GM19463 (cell line): ENCODE measurements at regions not wholly inside any gene's neighbourhood (a gene's known extent, or its start where the extent isn't known, plus 50 kb on each side); places are given as distances from the start of the nearest gene placed in this dataset.

Experiments
- ATAC-seq: cut with Tn5 transposase; IDR thresholded peaks from one replicate; pipeline ENCODE4 v1.9.1; 2021; ENCODE audit warnings: mild to moderate bottlenecking, moderate library complexity; ENCODE audit not compliant: unreplicated experiment

DNA sequence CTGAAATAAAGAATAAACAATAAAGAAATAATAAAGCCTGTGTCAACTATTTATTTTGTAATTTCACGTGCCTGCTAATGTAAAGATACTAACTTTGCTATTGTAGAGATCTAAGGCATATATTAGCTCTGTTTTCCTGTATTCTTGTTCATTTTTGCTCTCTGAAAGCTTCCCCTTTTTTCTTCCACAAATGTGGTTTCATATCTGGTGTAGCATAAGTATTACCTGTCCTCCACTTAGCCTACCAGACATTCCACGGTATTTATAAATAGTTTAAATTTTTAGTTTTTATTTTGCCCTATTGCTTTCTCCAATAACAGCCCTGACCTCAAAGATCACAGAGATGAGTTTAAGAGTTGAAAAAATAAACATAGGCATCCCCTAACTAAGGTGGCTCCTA lies 92.6 kb upstream of the ATP2B1 start:
- no peak for ATAC-seq

DNA sequence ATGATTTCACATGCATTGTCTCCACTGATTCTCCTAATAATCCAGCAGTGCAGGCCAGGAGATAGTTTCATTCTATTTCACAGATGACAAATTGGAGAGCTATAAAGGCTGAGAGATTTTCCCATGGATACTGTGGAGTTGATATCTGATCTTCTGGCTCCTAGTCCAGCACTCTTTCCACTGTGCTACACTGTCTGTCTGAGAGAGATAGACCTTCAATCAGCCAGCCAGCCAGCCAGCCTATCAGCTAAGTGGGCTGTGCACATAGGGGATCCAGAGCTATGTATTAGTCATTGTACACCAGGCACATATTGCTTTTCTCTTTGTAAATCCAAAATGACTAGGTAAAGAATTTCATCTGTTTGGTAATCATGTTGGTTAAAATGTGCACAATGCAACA lies 91.8 kb upstream of the ATP2B1 start:
- ATAC-seq = no peak

DNA sequence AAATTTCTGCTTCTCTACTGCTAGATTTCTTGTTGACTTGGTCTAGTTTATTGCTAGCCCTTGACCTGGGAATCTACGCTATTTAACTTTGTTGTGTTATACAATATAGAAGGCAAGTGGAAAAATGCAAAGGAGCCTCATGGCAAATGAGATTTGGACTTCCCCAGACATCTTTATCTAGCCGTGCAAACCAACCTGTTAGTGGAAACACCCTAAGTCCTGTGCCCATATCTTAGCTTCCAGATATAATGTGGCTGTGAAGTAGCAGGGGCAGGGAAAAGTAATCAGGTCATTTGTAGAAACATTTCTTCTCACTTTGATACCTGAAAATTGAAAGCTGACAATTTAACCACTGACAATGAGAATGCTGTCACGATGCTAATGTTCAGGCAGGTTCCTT lies 90.7 kb upstream of the ATP2B1 start:
- ATAC-seq = no peak

DNA sequence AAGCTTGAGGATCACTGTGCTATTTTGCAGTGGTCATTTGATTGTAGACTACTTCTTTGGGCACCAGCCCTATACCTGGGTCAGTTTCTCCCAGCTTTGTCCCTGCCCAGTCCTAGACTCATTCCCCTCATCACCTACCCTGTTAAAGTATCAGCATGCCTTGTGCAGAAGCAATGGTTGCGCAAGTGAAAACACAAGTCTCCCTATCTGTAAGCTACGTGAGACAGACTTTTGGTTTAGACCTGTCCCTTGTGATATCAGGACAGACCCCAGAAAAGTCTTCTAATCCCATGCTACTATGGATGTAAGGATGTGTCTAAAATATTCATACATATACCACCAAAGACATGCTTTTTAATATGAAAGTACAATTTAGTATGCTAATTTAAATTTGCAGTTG lies 88.8 kb upstream of the ATP2B1 start:
- ATAC-seq = no peak

DNA sequence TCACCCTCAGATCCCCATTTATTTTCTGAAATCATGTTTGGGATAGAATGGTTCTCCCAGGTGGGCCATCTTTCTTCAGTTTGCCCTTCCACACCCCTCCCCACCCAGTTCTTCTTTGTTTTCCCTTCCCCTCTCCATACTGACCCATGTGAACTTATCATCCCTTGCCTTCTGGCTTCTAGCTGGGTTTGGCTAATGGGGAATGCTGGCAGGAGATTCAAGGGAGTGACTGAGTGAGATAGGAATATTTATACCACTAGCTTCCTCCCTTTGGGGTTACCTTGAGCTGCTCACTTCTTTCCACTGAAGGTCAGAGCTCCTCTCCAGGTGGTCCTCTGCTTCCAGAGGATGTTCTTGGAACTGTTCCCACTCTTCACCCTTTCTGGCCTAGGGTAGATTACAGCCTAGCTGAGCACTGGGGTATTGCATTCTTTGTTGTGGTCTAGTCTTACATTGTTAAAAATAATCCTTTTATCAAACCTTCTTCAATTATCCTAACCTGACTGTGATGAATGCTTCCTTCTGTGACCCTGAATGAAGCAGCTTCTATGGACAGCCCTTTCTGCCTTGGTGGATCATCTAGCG lies 88.3 kb upstream of the ATP2B1 start:
- no peak for ATAC-seq

DNA sequence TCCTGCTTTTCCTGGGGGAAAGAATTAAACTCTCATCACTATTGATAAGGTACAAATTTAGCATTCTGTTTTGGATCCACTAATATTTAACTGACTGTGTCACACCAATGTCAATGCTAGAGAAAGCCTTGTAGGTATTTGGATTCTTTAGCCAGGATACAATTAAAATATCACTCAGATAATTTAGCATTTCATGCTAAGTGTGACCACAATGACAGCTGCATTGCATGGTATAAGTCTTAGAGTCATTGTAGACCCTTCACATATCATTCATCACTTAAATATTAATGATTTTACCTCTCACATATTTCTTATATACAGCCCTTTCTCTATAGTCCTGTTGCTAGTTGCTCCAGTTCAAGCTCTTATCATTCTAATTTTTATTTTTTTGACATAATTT lies 85.3 kb upstream of the ATP2B1 start:
- ATAC-seq = no peak

DNA sequence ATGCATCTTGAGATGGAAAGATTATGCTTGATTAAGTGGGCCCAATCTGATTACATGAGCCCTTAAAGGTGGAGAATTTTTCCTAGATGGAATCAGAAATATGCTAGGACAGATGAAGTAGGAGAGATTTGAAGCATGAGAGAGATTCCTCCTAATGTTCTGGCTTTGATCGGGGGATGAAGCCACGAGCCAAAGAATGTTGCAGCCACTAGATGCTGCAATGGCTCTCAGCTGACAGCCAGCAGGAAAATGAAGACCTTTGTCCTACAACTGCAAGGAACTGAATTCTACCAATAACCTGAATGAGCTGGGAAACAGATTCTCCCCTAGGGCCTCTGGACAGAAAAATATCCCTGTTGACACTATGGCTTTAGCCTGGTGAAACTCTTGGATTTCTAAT lies 82.6 kb upstream of the ATP2B1 start:
- ATAC-seq = no peak

DNA sequence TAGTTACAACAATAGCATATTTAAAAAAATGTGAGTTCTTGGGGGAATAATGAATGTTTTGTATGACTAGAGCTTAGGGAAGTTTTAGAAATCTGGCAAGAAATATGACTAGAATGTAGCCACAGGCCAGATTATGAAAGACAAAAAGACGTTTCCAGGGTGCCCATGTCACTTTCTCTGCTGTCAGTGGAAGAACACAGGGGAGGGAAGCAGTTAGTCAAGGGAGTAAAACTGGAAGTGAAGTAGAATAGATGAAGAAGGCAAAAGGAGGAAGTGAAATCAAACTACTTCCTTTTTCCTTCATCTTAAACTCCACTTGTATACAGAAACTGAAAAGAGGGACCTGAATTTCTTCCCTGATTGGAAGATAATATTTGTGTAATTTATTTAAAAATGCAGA lies 81.2 kb upstream of the ATP2B1 start:
- ATAC-seq = peak; percentile 81

DNA sequence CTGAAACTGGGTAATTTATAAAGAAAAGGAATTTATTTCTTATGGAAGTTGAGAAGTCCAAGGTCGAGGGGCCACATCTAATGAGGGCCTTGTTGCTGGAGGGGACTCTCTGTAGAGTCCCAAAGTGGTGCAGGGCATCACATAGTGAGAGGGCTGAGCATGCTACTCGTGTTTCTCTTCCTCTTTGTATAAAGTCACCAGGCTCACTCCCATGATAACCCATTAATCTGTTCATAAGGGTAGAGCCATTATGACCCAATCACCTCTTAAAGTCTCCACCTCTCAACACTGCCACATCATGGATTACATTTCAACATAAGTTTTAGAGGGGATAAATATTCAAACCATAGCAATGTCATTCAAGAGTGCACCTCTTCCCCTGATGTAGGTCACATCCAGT lies 79.1 kb upstream of the ATP2B1 start:
- ATAC-seq = no peak

DNA sequence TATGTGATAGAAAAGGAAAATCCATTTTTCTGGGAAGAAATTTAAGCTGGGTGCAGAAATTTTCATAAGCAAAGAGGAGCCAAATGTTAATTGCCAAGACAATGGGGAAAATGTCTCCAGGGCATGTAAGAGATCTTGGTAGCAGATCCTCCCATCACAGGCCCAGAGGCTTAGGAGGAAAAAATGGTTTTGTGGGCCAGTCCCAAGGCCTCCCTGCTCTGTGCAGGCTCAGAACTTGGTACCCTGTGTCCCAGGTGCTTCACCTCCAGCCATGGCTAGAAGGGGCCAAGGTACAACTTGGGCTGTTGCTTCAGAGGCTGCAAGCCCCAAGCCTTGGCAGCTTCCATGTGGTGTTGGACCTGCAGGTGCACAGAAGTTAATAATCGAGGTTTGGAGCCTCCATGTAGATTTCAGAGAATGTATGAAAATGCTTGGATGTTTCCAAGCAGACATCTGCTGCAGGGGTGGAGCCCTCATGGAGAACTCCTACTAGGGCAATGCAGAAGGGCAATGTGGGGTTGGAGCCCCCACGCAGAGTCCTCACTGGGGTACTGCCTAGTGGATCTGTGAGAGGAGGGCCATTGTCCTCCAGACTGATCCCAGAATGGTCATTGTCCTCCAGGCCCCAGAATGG lies 77.7 kb upstream of the ATP2B1 start:
- no peak for ATAC-seq

DNA sequence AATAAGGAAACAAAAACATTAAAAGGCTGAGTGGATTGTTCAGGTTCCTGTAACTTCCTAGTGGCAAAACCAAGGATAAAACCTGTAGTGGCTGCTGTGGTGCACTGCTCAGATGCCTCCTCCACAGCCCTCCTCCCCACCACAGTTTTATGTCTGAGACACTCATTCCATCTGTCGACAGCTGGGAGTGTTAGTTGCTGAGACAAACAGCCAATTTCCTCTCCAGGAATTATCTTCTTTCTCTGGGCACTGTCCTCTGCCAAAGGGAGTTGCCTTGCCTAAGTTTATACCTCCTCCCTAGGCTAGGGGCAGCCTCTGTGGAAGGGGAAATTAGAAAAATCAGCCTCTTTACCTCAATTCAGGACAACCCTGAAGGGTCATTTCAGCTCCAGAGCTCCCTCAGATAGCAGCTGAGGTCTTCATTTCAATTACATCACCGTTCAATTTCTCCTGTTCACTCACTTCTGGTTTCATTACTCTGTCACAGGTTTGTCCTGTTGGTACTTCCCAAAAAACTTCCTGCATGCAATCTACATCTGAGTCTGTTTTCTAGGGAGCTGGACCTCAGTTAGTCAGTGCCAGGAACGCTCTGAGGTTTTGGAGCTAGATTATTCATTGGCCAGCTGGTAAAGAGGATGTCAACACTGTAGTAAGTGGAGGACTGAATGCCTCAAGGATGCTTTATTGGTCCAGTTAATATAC lies 74.9 kb upstream of the ATP2B1 start:
- no peak for ATAC-seq

DNA sequence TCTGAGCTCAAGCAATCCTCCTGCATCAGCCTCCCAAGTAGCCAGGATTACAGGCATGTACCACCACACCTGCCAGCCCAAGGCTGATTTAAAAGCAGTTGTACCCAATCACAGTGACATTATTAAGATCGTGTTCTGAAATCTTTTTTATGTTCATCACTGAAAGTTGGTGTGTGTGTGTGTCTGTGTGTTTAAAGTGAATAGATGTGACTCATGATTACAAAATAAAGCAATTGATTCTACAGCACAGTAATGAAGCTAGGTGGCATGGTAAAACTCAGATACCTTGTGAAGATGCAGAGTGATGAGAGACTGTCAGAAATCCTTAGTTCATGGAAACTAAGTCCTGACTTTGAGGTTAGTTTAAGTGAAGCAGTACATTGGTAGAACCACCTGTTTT lies 74.2 kb upstream of the ATP2B1 start:
- no peak for ATAC-seq

DNA sequence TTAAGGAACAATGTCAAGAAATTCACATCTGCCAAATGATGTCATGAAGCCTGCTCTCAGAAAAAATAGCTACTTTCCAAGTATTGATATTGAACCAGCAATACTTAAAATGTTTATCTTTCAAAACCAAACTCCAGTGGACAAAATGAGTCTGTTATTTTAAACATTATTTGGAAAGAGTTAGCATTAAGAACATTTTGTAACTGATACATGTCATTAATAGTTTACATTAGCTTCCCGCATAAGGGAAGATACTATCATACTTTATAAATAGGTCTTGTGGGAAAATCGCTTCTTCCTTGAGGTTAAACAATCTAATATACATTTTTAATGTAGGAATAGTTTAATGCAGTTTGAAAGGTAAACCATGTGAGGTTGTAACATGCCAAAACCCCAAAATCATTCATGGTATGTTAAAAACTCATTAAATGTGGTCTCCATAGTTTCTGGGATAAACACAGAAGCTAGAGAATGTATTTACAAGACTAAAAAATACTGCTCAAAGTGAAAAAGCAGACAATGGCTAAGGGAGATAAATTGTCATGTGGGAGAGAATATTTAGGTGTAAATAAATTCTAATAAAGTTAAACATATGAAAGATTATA lies 73.4 kb upstream of the ATP2B1 start:
- ATAC-seq = no peak

DNA sequence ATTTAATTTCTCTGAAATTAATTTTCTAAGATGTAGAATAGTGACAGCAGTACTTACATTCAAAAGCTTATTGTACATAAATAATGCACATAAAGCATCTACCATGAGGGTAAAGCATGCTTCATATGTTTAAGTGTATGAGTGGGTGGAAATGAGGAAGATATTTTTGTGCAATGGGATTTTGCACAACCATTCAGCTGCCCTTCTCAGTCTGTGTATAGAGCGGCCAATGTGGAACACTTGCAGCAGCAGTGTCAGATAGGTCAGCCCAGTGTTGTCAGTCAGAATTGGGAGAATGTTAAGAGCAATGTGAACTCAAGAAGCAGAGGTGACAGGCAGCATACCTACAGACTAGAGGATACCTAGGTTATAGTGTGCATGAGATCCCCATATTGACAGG lies 72.5 kb upstream of the ATP2B1 start:
- no peak for ATAC-seq

DNA sequence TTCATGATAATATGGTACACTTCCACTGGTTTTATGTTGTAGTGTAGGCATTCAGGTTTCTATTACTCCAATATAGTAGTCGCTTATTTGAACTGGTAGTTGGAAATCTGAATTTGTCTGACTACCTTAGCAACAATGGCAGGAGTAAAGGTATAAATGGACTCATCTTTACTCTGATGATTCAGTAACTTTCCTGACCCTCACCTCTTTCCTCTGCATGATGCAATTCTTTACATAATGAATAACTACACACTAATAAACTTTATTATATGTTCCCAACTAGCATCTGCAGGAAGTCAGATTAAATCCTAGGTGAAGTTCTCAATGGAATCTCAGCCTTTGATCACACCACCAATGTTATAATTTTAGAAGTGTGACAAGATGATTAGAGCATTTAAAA lies 70.5 kb upstream of the ATP2B1 start:
- ATAC-seq = no peak

DNA sequence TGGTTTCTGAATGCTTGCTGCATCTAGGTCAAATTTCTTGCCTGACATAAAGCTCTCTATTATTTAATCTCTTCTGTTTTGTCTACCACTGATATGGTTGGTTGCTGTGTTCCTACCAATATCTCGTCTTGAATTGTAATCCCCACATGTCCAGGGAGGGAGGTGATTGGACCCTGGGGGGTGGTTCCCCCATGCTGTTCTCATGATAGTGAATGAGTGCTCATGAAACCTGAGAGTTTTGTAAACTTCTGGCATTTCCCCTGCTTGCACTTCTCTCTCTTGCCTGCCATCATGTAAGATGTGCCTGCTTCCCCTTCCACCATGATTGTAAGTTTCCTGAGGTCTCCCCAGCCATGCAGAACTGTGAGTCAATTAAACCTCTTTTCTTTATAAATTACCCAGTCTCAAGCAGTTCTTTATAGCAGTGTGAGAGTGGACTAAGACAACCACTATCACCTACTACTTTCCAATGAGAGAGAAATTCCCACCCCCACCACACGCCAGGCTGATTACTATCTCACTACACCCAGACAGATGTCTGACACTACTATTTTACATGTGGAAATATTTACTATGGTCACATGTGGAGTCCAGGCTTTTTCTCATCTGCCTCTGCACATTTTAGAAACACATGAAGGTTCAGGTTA lies 69.2 kb upstream of the ATP2B1 start:
- no peak for ATAC-seq

DNA sequence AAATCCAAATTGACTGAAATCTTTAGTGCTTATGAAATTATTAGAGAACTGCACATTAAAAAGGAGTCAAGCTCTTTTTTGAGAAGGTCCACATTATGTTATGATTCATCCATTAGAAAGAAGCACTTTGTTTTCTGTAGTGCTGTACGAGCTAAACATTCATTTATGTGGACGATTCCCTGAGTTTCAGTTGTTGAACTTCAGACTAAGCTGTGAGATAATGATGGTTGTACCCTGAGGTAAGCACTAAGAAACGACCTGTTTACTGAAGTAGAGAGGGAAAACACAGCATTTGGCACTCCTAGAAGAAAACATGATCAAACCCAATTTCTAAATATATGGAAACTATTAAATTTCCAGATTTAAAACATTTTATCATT lies 67.3 kb upstream of the ATP2B1 start:
- no peak for ATAC-seq

DNA sequence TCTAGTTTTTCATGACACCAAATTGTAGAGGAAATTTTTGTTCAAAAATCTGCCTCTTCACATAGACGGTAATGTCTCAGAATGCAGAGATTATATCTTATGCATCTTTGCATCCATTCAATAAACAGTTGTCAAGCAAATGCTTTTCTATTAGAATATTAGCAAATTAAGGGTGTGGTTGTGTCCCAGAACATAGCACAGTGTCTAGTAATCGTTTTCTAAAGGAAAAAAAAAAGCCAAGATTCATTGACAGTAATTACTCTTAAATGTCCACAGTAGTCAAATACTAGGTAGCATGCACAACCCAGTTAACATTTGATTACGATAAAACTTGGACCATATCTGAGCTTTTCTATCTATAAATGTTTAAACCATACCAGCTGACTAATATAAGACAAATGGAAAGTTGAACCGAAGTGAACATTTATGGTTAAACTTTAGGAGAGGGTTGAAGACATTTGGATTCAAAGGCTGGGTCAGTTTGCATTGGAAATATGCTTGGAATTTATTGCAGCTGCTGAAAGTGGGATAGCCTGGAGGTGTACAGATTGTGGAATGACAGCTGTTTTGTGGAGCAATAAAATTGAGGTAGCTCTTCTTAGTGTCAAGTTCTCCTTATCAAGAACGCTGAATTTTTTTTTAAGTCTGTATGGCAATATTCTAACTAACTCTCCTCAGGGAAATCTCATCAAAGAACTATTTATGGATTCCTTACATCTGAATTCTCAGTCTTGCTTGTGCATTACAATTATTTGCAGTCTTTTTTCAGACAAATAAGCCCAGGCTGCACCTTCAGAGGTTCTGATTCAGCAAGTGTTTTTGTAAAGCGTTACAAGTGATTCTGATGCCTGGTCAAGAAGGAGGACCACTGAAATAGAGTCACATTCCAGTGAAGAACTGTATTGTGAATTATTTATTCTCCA lies 66.7 kb upstream of the ATP2B1 start:
- no peak for ATAC-seq

DNA sequence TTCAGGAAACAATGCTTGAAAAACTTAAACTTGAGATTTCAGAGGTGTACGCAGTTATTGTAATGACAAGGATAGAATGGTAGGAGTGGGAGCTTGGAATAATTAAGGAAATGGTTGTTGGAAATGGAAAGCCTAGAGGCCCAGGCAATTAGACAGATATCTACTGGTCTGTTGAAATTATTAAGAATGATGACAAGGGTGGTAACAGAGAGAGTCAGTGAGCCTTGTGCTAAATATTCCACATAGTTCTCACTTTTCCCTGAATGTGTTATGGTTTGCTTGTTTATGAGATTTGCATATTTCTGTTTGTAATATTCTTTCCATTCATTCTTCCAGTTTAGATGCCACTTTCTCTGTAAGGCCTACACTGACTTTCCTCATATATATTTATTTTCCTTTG lies 66.0 kb upstream of the ATP2B1 start:
- ATAC-seq = no peak

DNA sequence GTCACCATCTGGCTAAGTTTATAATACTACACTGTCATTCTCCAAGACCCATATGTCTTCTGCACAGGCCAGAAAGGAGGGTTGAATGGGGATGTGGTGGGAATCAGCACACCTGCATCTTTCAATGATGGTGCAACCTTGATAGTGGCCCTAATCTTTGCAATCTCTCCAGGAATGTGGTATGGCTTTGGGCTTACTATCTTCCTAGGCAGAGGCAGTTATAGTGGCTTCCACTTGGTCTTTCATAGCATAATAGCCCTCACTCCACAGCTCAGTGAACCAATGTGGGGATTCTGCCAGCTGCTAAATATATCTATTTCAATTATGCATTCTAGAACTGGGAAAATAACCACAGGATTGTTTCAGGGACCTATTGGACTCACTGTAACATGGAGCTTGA lies 61.8 kb upstream of the ATP2B1 start:
- no peak for ATAC-seq

DNA sequence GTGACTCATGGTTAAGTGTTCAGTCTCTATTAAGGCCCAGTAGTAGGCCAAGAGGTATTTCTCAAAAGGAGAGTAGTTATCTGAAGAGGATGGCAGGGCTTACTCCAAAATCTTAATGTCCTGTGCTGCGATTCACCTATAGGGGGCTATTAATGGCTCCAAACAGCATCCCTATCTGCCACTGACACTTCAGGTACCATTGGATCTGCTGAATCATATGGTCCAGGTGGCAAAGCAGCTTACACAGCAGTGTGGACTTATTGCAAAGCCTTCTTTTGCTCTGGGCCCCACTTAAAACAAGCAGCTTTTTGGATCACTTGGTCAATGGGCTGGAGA lies 60.8 kb upstream of the ATP2B1 start:
- ATAC-seq = no peak
